Left renal pelvis (tissue), 4 donors: ENCODE measurements at regions not wholly inside any gene's neighbourhood (a gene's known extent, or its start where the extent isn't known, plus 50 kb on each side); places are given as distances from the start of the nearest gene placed in this dataset.

Experiments used
- DNase-seq, 4 donors: peaks; one replicate each; pipeline ENCODE4 v3.0.0-alpha.2; 2013; ENCODE audit warnings: low read depth in 4 of 4, low spot score in 3 of 4

DNA sequence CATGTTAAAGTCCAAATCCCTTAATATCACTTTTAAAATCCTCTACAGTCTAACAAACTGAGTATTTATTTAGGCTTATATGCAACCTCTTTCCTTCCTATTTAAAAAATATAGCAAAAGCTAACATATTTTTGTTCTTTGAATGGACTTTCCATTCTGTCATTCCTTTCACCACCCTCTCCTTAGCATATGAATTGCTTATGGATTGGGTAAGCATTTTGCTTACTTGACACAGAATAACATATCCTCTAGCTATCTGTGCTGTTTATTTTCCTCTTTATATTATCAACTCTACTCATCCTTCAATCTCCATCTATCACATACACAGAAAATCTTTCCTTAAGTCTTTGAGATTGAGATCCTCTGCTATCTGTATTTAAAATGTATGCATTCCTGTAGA, 206.1 kb upstream of the NEIL3 start:
- DNase-seq: no peak

DNA sequence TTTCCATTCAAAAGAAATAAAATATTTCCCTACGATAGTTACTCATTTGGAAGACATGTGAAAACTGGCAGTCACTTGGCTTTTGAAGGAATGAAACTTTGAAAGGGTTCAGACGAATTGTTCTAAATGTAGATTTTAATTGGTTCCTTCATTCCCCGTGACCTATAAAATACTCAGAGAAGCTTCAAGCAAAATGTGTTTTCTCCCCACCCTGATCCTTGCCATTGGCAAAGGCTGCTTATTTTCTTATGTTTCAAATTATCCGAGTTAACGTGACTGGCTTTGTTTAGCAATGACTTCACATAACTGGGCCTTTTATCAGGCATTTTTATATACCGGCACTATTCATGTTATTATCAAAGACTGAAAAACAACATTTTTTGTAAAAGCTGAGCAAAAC, 204.1 kb upstream of the NEIL3 start:
- DNase-seq: no peak

DNA sequence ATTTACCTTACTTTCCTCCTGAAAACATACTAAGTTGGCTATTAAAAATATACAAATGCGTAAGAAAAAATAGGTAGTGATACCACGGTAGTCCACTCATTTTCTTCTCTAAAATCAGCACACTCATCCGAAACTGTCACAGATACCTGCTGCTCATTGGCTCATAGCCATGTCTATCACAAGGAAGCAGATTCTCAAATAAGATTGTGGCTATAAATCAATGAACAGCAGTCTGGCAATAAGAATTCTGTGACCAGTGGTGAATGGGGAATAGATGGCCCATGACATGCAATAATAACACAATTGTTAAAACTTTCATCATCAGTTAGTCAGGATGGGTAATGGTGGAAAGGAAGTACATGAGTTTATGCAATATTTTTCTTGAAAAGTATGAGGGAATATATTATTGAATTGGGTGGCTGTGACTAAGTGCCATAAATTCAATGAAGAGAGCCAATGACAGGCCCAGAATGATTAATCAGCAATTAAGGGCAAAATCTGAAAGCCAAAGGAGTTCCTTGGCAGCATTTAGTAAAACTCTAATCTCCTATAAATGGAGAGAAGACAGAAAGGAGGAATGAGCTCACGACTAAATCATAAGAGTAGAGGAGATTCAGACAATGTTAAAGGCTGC, 202.3 kb upstream of the NEIL3 start:
- no peak for DNase-seq

DNA sequence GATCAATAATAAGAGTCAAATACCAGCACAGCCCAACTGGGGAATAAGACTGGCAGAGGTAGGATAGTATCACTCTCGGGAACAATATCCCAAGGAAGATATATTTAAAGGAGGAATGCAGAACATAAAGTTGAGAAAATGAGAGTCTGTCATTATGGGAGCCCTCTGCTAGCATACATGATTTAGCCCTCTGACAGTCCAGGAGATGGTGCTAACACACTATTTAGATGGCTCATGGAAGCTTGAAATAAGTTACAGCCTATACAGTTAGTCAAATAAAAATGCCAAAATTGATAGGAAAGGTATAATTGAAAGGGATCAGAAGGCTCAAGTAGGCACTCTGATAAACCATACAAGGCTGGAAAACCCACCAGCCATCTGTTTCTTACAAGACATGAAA, 201.0 kb upstream of the NEIL3 start:
- no peak for DNase-seq

DNA sequence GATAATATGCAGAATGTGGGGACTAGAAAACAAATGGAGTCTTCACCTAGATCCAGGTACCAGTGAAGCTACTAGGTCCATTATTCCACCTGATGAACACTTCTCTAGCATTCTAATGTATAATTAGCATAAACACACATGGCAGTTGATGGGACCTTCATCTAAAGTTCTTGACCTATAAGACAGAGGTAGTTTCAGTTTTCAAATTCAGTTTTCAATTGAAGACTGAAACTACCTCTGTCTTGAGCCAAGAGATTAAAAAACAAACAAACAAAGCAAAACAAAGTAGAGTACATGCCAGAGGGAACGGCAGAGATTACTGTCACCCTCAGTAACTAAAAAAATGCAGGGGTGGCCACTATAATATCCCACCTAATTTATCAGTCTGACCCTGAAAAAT, 199.9 kb upstream of the NEIL3 start:
- DNase-seq: no peak

DNA sequence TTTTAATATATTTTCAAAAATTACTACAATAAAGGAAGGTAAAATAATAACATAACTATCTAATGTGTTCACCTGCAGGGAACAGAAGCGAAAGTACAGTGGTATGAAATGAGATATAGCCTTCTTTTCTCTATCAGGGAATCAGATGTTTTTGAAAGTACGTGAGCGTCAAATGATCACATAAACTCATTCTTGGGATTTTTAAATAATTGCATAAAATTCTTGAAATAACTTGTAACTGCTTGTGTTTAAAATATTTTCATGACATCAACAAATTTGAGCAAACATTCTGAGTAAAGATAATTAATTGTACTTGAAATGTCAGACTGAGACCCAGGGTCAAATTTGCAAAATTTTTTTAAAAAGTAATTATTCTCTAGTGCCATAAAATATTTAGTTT, 193.5 kb upstream of the NEIL3 start:
- DNase-seq: no peak

DNA sequence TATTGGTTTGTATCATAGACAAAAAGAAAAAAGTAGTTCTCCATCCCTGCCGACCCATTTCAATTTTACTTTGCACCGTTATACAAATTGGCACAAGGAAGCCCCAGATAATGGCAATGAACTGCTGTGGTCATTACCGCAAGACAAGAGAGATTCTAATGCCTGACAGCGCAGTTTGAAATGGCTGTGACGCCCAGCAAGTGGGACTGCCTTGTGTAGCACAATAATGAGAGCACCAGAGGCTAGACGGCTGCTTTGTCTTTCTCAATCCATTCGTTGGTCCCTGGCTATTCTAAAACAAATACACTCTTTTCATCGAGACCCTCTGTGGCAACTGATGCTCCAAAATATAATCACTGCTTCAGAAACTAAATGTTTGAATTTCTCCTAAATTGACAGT, 192.4 kb upstream of the NEIL3 start:
- DNase-seq: no peak

DNA sequence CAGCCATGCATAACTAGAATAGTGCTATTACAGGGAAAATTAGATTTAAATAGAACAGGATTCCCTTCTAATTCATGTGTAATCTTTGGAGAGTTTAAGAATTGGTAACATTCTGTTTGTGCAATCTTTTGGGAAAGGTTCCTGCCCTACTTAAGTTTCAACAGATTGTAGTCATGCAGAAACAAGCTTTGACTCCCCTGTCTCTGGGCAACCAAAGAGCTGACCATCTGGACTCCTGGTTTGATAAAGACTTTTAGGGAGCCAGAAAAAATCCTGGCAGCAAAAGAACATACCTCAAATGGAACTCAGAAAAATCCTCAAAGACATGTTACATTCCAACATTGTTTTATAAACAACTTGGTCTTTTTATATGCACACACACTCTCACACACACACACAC, 191.1 kb upstream of the NEIL3 start:
- no peak for DNase-seq

DNA sequence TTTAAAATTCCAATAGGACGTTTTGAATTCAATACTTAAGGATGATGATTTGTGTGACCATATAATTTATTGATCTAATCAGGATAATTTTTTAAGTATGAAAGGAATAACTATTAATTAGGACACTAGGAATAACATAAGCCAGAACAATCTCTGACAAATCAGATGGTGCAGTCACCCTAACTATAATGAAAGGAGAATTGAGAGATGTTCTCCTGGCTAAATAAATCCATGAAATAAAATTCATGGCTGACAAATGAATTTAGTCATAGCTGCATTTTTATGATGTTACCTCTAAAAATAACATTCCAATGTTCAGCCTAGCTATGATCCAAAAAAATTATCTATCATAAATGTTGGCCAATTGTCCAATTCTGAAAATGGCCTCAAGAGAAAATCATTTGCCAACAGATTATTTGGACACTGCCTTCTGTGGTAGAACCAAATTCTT, 190.6 kb upstream of the NEIL3 start:
- no peak for DNase-seq

DNA sequence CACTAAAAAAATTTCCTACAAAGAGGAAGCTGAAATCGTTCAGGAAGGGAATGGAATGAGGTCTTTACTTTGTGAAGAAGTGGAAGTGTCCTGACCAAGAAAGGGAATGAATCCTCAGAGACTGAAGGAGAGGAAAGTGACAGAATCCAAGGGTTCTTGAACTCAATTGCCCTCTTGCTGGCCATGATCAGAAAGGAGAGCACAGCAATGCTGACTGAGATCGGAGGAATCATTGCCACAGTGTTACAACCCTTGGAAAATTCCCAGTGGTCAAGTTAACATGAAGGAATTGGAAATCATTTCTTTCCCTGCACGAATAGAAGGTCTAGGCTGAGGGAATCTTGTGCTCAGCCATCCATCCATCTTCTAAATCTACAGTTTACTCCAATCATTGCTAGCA, 190.0 kb upstream of the NEIL3 start:
- no peak for DNase-seq

DNA sequence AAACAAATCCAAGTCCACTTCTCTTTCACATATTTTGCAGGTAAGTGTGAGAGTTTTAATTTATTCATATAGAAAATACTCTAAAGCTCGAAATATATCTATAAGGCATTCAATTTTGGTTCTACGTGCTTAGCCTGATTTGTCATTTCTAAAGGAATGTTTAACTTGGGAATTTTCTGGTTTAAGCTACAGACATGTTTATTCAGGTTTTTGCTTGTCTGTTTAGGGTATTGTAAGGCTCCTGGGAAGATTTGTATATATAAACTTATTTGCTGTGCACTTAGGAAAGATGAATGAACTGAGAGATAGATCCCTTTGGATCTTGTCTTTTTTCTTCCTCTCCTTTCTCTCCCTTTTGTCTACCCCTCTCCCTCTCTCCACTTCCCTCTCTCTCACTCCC, 185.9 kb upstream of the NEIL3 start:
- DNase-seq: no peak

DNA sequence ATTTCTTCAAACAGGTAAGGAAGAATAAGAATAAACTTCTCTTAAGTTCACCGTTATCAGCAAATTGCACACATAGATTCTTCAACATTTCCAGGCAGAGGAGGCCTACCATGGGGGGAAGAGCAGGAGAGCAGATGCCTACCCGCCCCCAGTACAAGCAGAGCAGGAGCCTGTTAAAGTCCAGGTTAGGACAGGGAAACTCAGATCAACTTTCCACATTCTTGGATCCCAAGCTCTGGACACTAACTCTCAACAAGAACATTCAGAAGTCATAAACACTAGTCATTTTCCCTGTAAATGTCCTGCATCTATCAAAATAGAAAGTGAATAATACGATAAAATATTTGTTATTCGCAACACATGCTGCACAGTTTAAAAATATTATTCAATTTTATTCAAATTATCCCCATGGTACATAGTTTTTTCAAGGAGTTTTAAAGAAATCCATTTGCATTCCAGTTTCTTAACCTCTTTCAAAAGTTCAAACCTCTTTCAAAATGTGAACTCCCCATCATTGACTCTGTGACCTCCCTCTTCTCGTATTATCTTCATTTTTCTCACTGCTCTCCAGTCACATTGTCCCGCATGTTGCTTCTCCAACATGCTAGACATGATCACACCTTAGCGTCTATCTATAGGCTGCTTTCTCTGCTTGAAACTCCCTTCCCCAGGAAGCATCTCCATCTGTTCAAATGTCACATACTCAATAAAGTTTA, 185.2 kb upstream of the NEIL3 start:
- no peak for DNase-seq

DNA sequence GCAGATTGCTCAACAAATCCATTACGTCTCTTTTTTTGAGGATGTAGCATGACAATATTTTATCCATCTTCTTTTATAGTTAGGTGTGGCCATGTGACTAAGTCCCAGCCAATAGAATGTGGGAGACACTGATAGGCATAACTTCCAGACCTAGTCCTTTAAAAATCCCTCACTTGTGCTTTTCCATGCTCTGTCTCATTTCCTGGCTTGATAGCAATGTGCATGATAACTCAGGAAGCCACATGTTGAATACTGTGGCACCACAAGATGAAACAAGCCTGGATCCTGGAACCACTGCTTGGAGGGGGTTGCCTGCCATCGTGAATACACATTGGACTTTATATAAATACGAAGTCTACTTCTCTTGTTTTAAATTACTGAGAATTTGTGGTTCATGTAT, 184.0 kb upstream of the NEIL3 start:
- DNase-seq: no peak

DNA sequence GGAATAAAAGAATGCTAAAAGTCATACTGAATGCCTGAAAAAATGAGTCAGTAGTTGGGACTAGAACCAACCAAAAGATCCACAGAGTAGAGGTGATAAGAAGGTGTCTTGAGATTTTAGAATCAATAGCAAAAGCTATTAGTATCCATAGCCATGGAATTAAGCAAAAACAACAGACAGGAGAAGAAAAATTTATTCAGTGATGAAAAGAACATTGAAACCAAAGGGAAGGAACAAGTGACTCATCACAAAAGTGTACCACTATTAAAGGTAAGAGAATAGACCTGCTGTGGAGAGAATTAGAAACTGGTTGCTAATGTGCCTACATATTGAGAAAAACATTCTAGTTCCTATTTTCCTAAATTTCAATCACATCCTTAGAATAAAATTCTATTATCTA, 182.0 kb upstream of the NEIL3 start:
- no peak for DNase-seq

DNA sequence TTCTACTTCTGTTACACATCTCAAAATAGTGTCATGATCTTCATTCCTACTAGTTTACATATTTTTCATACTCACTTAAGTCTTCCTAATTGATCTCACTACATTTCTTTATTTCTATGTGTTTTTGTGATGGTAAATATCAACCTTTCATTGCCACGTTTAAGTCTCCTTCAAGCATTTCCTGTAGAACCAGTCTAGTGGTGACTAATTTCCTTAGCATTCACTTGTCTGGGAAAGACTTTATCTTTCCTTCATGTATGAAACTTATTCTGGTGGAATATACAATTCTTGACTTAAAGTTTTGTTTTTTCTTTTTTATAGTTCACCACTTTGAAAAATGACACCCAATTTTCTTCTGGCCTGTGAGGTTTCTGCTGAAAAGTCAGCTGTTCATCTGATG, 181.4 kb upstream of the NEIL3 start:
- no peak for DNase-seq

DNA sequence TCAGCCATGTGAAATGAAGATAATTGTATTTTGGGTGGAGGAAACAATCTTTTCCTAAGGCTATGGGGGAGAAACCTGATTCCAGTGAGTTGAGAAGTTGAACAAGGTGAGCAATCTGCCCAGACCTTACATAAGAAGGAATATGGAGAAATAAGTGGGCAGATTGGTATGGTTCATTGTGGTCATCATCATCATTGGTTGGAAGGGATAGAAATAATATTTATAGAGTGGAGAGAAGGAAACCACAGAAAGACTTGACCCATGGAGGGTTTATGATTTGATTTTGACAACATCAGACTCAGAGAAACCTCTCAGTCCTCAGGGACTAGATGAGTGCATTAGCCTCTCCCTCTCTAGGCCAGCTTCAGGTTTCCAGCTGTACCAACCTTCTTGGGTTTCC, 177.9 kb upstream of the NEIL3 start:
- DNase-seq: no peak

DNA sequence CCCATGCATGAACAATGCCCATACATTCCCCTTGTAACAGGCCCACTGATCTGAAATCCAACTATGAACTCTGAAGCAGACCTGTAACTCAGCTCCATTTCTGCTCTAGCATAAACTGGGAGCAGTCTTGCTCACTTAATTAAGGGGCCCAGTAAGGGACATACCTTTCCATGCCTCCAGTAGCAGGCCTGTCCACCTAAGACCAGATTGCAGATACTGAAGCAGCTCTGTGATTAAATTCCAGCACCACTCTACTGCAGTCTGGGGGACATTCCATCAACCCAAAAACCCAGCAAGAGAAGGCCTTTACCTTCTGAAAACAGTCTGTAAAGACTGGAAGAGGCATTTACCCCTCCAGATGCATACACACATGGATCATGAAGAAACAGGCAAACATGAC, 162.0 kb upstream of the NEIL3 start:
- DNase-seq: no peak

DNA sequence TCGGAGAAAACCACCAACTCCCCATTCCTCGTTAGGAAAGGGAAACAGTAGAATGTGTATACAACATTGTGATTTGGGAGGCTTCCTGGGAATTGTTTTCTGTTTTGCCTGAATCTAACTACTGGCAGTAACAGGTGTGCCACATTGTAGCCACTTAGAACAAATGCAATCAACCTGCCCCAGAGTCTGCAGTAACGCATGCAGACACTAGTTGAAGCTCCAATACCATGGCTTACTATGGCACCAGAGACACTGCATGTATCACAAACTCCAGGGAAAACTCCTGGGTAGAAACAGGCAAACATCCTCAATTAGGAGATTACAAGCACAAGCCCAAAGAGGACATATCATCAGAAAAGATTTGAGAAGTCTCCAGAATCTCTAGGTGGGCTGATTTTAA, 154.2 kb upstream of the NEIL3 start:
- DNase-seq: no peak

DNA sequence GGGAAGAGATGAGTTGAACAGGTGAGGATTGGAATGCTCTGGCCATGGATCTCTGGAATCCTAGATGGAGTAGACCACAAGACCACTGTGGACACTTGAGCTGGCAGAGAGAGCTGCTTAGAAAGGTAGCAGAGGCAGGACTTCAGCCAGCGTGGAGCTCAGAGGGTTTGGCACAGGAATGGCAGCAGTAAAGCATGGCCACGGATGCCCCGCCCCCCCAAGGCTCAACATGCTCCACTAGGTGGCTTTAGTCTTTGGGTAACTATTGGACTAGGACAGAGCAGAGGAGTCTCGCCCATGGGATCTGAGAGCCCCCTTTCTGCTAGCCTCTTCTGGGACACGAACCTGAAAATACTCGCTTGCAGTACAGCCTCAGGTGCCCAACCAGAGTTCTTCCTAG, 150.1 kb upstream of the NEIL3 start:
- no peak for DNase-seq

DNA sequence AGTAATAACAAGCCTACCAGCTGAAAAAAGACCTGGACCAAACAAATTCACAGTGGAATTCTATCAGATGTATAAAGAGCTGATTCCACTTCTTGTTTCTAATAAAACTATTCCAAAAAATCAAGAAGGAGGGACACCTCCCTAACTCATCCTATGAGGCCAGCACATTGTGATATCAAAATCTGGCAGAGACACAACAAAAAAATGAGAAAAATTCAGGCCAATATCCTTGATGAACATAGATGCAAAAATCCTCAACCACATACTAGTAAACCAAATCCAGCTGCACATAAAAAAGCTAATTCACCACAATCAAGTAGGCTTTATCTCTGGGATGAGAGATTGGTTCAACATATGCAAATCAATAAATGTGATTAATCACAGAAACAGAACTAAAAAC, 147.9 kb upstream of the NEIL3 start:
- no peak for DNase-seq

DNA sequence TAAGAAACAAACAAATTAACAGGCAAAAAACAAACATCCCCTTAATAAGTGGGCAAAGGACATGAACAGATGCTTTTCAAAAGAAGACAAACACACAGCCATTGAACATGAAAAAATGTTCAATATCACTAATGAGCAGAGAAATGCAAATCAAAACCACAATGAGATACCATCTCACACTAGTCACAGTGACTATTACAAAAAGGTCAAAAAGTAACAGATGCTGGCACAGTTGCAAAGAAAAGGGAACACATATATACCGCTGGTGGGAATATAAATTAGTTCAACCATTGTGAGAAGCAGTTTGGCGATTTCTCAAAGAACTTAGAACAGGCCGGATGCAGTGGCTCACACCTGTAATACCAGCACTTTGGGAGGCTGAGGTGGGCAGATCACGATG, 146.1 kb upstream of the NEIL3 start:
- DNase-seq: no peak

DNA sequence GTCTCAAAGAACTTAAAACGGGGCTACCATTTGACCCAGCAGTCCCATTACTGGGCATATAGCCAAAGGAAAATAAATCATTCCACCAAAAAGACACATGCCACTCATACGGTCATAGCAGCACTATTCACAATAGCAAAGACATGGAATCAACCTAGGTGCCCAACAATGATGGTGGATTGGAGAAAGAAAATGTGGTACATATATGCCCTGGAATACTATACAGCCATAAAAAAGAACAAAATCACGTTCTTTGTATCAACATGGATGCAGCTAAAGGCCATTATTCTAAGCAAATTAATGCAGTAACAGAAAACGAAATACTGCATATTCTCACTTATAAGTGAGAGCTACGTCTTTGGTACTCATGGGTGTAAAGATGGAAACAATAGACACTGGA, 138.1 kb upstream of the NEIL3 start:
- DNase-seq: no peak

DNA sequence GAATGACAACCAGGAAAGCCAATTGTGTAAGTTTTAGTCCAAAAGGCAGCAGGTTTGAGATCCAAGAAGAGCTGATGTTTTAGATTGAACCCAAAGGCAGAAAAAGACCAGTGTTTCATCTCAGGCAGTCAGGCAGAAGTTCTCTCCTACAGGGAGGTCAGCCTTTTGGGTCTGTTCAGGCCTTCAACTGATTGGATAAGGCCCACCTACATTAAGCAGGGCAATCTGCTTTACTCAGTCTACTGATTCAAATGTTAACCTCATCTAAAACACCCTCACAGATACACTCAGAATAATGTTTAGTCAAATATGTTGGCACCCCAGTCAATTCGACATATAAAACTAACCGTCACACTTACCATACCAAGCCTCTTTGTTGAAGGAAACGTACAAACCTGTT, 134.2 kb upstream of the NEIL3 start:
- no peak for DNase-seq
